ENCODE measurements at regions not wholly inside any gene's neighbourhood (a gene's known extent, or its start where the extent isn't known, plus 50 kb on each side); places are given as distances from the start of the nearest gene placed in this dataset.

DNA sequence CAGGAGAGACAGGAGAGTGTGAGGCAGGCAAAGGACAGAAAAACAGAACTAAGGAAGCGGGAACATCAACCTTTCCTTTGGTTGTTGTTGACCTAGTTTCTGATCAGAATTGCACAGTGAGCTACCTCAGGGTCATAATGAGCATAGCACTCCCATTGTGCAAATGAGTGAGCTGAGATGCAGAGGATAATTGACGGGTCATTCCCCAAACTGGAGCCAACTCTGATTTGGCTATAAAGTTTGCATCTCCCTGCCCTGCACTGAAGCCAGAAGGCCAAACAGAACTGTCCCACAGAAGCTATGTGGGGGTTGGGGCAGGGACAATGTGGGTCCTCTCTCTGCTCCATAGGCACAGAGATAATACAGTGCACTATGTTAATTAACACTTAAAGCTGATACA is 105.6 kb upstream of the KLHL14 start:
- TF ChIP-seq CTCF (conservative IDR thresholded peaks at IDR 0.05): no peak

More for the DNA sequence above, 105.6 kb upstream of the KLHL14 start:
- Histone ChIP-seq H2BK12ac (ENCODE audit: insufficient read length, low read depth, low read length) (no peak overlapping the region), H2BK120ac (ENCODE audit: low read depth, low read length, poor library complexity, severe bottlenecking) (no peak overlapping the region), H4K5ac (ENCODE audit: insufficient read length, low read depth, low read length) (no peak overlapping the region), H3K9me3 (ENCODE audit: control insufficient read depth, low read depth, low read length) (no peaks in the 10 kb centered on the region), H3K79me2 (ENCODE audit: insufficient read depth, low read length) (no peaks in the 10 kb centered on the region), H2AK5ac (ENCODE audit: insufficient read length, low read length) (no peak overlapping the region), H3K27ac (ENCODE audit: insufficient read length, low read depth, low read length) (no peak overlapping the region), H3T11ph (ENCODE audit: low read length) (no peak overlapping the region), H3K18ac (ENCODE audit: insufficient read length, low read depth, low read length) (no peak overlapping the region), H4K8ac (replicated peaks; ENCODE audit: insufficient read length, low read depth, low read length) (no peak overlapping the region), H3K23ac (ENCODE audit: insufficient read length, low read depth, low read length) (no peak overlapping the region), H3K23me2 (ENCODE audit: insufficient read length, low read depth, low read length, poor library complexity, severe bottlenecking) (no peaks in the 10 kb centered on the region), H3K14ac (ENCODE audit: insufficient read depth, low read length) (no peak overlapping the region), H3K4ac (ENCODE audit: low read depth, low read length) (no peak overlapping the region), H3K27me3 (ENCODE audit: insufficient read depth, low read length) (no peaks in the 10 kb centered on the region), H2BK20ac (ENCODE audit: low read depth, low read length, poor library complexity, severe bottlenecking) (no peak overlapping the region), H2BK5ac (ENCODE audit: insufficient read length, low read length) (no peak overlapping the region), H3K56ac (ENCODE audit: insufficient read length, low read depth, low read length) (no peak overlapping the region), H3K4me2 (ENCODE audit: insufficient read depth, insufficient read length, low read length) (no peak overlapping the region), H3K4me1 (ENCODE audit: insufficient read depth, low read length) (peaks cover 8% of the 10 kb centered on the region), H3K79me1 (ENCODE audit: insufficient read depth, low read depth, low read length, poor library complexity, severe bottlenecking) (no peaks in the 10 kb centered on the region), H3K9ac (ENCODE audit: extremely low read depth, insufficient read length, low read length) (no peak overlapping the region), H4K20me1 (ENCODE audit: control insufficient read depth, insufficient read depth, insufficient read length) (no peaks in the 10 kb centered on the region), H2AFZ (ENCODE audit: low read length) (no peak overlapping the region), H2BK15ac (ENCODE audit: low read depth, low read length) (no peak overlapping the region), H4K91ac (ENCODE audit: insufficient read length, low read depth, low read length) (no peak overlapping the region)
- H3K4me1 Mint-ChIP-seq: peaks cover 18 to 19% of the 10 kb centered on the region in 2 experiments
- H3K36me3 Mint-ChIP-seq (ENCODE audit: insufficient read depth in 1 of 3, low read depth in 3 of 3): peaks cover 0 to 2% (median 0%) of the 10 kb centered on the region in 3 experiments; a peak in 2 of 7 replicates
- peaks cover 0 to 5% of the 10 kb centered on the region in 2 experiments; a peak in 2 of 5 replicates for H3K9me3 Mint-ChIP-seq
- no peak overlapping the region for H3K4me3 Mint-ChIP-seq
- DNase-seq: no peak
- H3K27ac Mint-ChIP-seq: no peak overlapping the region
- WGBS (ENCODE audit: extremely low coverage, insufficient read length, low lambda C conversion rate): no CpG with 5 or more reads among the region's 2 CpGs
- no peaks in the 10 kb centered on the region; the same call in 1 of the 2 replicates for H3K27me3 Mint-ChIP-seq (ENCODE audit: low read depth)

Measured in H9 (cell line).